Choroid plexus epithelial cell (primary cell): ENCODE measurements at regions not wholly inside any gene's neighbourhood (a gene's known extent, or its start where the extent isn't known, plus 50 kb on each side); places are given as distances from the start of the nearest gene placed in this dataset.

ENCODE experiments used
- DNase-seq: peaks from one replicate; pipeline ENCODE4 v3.0.0-alpha.2; 2010; ENCODE audit warnings: low read depth
- H3K4me3 ChIP-seq: 2 replicates; pipeline ENCODE4 v1.5.1; 2011; ENCODE audit warnings: low read depth, mild to moderate bottlenecking, control low read depth, low read length, moderate library complexity
- CTCF ChIP-seq: conservative IDR thresholded peaks from 2 replicates; pipeline ENCODE4 v1.5.1; 2011; ENCODE audit warnings: low read depth, mild to moderate bottlenecking, control low read depth, inconsistent platforms, low read length, moderate library complexity

GRCh38 chr16:63473725-63474124 is 1437.5 kb upstream of the CDH8 start:
- H3K4me3 ChIP-seq, result no peak overlapping the region
- peak; percentile 2 for DNase-seq
- TF ChIP-seq CTCF, result no peak

GRCh38 chr16:63467513-63467912 is 1431.3 kb upstream of the CDH8 start:
- no peak for TF ChIP-seq CTCF
- H3K4me3 ChIP-seq, result no peak overlapping the region
- no peak for DNase-seq

- TF ChIP-seq CTCF, result no peak
- no peak overlapping the region for H3K4me3 ChIP-seq
- DNase-seq, result no peak
These were observed 1426.1 kb upstream of the CDH8 start for GRCh38 chr16:63462316-63462715.

- TF ChIP-seq CTCF, result peak; percentile 47
- H3K4me3 ChIP-seq, result no peak overlapping the region
- peak; percentile 62 for DNase-seq
These were observed 1425.1 kb upstream of the CDH8 start for GRCh38 chr16:63461248-63461841.

GRCh38 chr16:63458846-63459245 is 1422.6 kb upstream of the CDH8 start:
- H3K4me3 ChIP-seq, result no peak overlapping the region
- no peak for DNase-seq
- TF ChIP-seq CTCF, result no peak

- no peak for TF ChIP-seq CTCF
- H3K4me3 ChIP-seq, result no peak overlapping the region
- no peak for DNase-seq
These were observed 1421.6 kb upstream of the CDH8 start for GRCh38 chr16:63457869-63458268.

- H3K4me3 ChIP-seq, result no peak overlapping the region
- DNase-seq, result no peak
- TF ChIP-seq CTCF, result no peak
These were observed 1417.0 kb upstream of the CDH8 start for GRCh38 chr16:63453261-63453660.
